ENCODE measurements at regions not wholly inside any gene's neighbourhood (a gene's known extent, or its start where the extent isn't known, plus 50 kb on each side); places are given as distances from the start of the nearest gene placed in this dataset.

- no peaks in the 10 kb centered on the region for H3K4me1 ChIP-seq (ENCODE audit: control insufficient read depth, insufficient read depth, low read length)
- H3K4me1 Mint-ChIP-seq: no peaks in the 10 kb centered on the region
- no peak for TF ChIP-seq CTCF (conservative IDR thresholded peaks at IDR 0.05)
- H3K27ac Mint-ChIP-seq: no peak overlapping the region
- H3K36me3 ChIP-seq (ENCODE audit: control insufficient read depth, insufficient read depth, low read length): no peaks in the 10 kb centered on the region
- no peak for DNase-seq
- H3K4me3 ChIP-seq (ENCODE audit: low read length): no peak overlapping the region
- H3K36me3 Mint-ChIP-seq (ENCODE audit: low read depth): no peaks in the 10 kb centered on the region
- no peak overlapping the region for H3K4me3 Mint-ChIP-seq
- no peak overlapping the region for H3K9ac ChIP-seq (ENCODE audit: extremely low read depth, low read length, poor library complexity, severe bottlenecking)
- no peaks in the 10 kb centered on the region for H3K27me3 Mint-ChIP-seq (ENCODE audit: insufficient read depth)
- no peak overlapping the region for H3K27ac ChIP-seq (ENCODE audit: low read depth, low read length)
- H3K9me3 ChIP-seq (ENCODE audit: control insufficient read depth, low read length): no peaks in the 10 kb centered on the region
- H3K27me3 ChIP-seq (ENCODE audit: control insufficient read depth, insufficient read depth, low read length, poor library complexity, severe bottlenecking): no peaks in the 10 kb centered on the region
- no peaks in the 10 kb centered on the region for H3K9me3 Mint-ChIP-seq
Observed at GRCh38 chr4:116397291-116397690, 688.1 kb downstream of the TRAM1L1 start.

- H3K9me3 ChIP-seq (ENCODE audit: control insufficient read depth, low read length): no peaks in the 10 kb centered on the region
- H3K9ac ChIP-seq (ENCODE audit: extremely low read depth, low read length, poor library complexity, severe bottlenecking): no peak overlapping the region
- no peak for DNase-seq
- H3K4me3 ChIP-seq (ENCODE audit: low read length): no peak overlapping the region
- no peaks in the 10 kb centered on the region for H3K27me3 ChIP-seq (ENCODE audit: control insufficient read depth, insufficient read depth, low read length, poor library complexity, severe bottlenecking)
- WGBS, 2 experiments (ENCODE audit: insufficient coverage in 1 of 2, insufficient read length in 1 of 2): 100% methylated on average over 1 of the region's 3 CpGs; no CpG with 5 or more reads in 1 of the 2 experiments
- H3K27me3 Mint-ChIP-seq (ENCODE audit: insufficient read depth): no peaks in the 10 kb centered on the region
- H3K4me1 Mint-ChIP-seq: peaks cover 2% of the 10 kb centered on the region
- no peaks in the 10 kb centered on the region for H3K36me3 Mint-ChIP-seq (ENCODE audit: low read depth)
- no peaks in the 10 kb centered on the region for H3K4me1 ChIP-seq (ENCODE audit: control insufficient read depth, insufficient read depth, low read length)
- no peak overlapping the region for H3K27ac Mint-ChIP-seq
- no peaks in the 10 kb centered on the region for H3K9me3 Mint-ChIP-seq
- no peak overlapping the region for H3K4me3 Mint-ChIP-seq
- no peaks in the 10 kb centered on the region for H3K36me3 ChIP-seq (ENCODE audit: control insufficient read depth, insufficient read depth, low read length)
- H3K27ac ChIP-seq (ENCODE audit: low read depth, low read length): no peak overlapping the region
- TF ChIP-seq CTCF (conservative IDR thresholded peaks at IDR 0.05): no peak
Observed at GRCh38 chr4:116395408-116395807, 690.0 kb downstream of the TRAM1L1 start.

- peaks cover 17% of the 10 kb centered on the region for H3K4me1 Mint-ChIP-seq
- no peaks in the 10 kb centered on the region for H3K9me3 ChIP-seq (ENCODE audit: control insufficient read depth, low read length)
- no peaks in the 10 kb centered on the region for H3K27me3 Mint-ChIP-seq (ENCODE audit: insufficient read depth)
- no peak overlapping the region for H3K27ac ChIP-seq (ENCODE audit: low read depth, low read length)
- H3K4me1 ChIP-seq (ENCODE audit: control insufficient read depth, insufficient read depth, low read length): no peaks in the 10 kb centered on the region
- H3K9me3 Mint-ChIP-seq: no peaks in the 10 kb centered on the region
- no peak overlapping the region for H3K27ac Mint-ChIP-seq
- TF ChIP-seq CTCF (conservative IDR thresholded peaks at IDR 0.05): no peak
- DNase-seq: no peak
- H3K36me3 ChIP-seq (ENCODE audit: control insufficient read depth, insufficient read depth, low read length): no peaks in the 10 kb centered on the region
- no peak overlapping the region for H3K4me3 Mint-ChIP-seq
- WGBS, 2 experiments (ENCODE audit: insufficient coverage in 1 of 2, insufficient read length in 1 of 2): 80 to 92% methylated on average over 2 of the region's 2 CpGs
- no peaks in the 10 kb centered on the region for H3K27me3 ChIP-seq (ENCODE audit: control insufficient read depth, insufficient read depth, low read length, poor library complexity, severe bottlenecking)
- H3K4me3 ChIP-seq (ENCODE audit: low read length): no peak overlapping the region
- H3K36me3 Mint-ChIP-seq (ENCODE audit: low read depth): no peaks in the 10 kb centered on the region
- no peak overlapping the region for H3K9ac ChIP-seq (ENCODE audit: extremely low read depth, low read length, poor library complexity, severe bottlenecking)
Observed at GRCh38 chr4:116391020-116391419, 694.4 kb downstream of the TRAM1L1 start.

All from endodermal cell (in vitro differentiated cells).